ENCODE measurements at regions not wholly inside any gene's neighbourhood (a gene's known extent, or its start where the extent isn't known, plus 50 kb on each side); places are given as distances from the start of the nearest gene placed in this dataset.

GRCh38 chr7:118684796-118685195 lies 460.3 kb downstream of the ANKRD7 start:
- TF ChIP-seq CTCF (conservative IDR thresholded peaks at IDR 0.05; ENCODE audit: low read depth, low read length) (no peak), EZH2 (IDR thresholded peaks at IDR 0.05; ENCODE audit: borderline replicate concordance, low read depth, low read length, poor library complexity, severe bottlenecking) (no peak)

Measured in A673 (cell line).